Ectodermal cell (in vitro differentiated cells): ENCODE measurements at regions not wholly inside any gene's neighbourhood (a gene's known extent, or its start where the extent isn't known, plus 50 kb on each side); places are given as distances from the start of the nearest gene placed in this dataset.

ENCODE experiments used
- H3K27ac ChIP-seq: 2 replicates; pipeline ENCODE4 v1.7.0; 2013; ENCODE audit warnings: mild to moderate bottlenecking, low read depth, low read length; ENCODE audit not compliant: insufficient read depth, poor library complexity, severe bottlenecking
- H3K27me3 ChIP-seq: 2 replicates; pipeline ENCODE4 v1.7.0; 2013; ENCODE audit warnings: mild to moderate bottlenecking, low read length; ENCODE audit not compliant: insufficient read depth, control insufficient read depth, poor library complexity, severe bottlenecking
- H3K36me3 ChIP-seq: one replicate; pipeline ENCODE4 v1.7.0; 2013; ENCODE audit warnings: low read length; ENCODE audit not compliant: control insufficient read depth, insufficient read depth
- H3K4me1 ChIP-seq: one replicate; pipeline ENCODE4 v1.7.0; 2013; ENCODE audit warnings: low read length; ENCODE audit not compliant: control insufficient read depth, insufficient read depth
- H3K4me3 ChIP-seq: 2 replicates; pipeline ENCODE4 v1.7.0; 2013; ENCODE audit warnings: low read depth, low read length, control low read depth; ENCODE audit not compliant: insufficient read depth
- H3K9me3 ChIP-seq: 2 replicates; pipeline ENCODE4 v1.7.0; 2013; ENCODE audit warnings: mild to moderate bottlenecking, low read length, moderate library complexity; ENCODE audit not compliant: control insufficient read depth
- WGBS, 2 experiments: methylation state at CpG; one replicate each; pipeline ENCODE4 v1.1.7; 2013; ENCODE audit warnings: missing lambda C conversion rate in 2 of 2; 5-methylcytosine and 5-hydroxymethylcytosine counted together

- H3K4me3 ChIP-seq, result no peak overlapping the region
- H3K27ac ChIP-seq, result no peak overlapping the region
- H3K27me3 ChIP-seq, result no peaks in the 10 kb centered on the region
- H3K9me3 ChIP-seq, result no peaks in the 10 kb centered on the region
- no peaks in the 10 kb centered on the region for H3K36me3 ChIP-seq
- H3K4me1 ChIP-seq, result no peaks in the 10 kb centered on the region
Measured at GRCh38 chr10:56624082-56624481, 263.0 kb upstream of the ZWINT start.

DNA sequence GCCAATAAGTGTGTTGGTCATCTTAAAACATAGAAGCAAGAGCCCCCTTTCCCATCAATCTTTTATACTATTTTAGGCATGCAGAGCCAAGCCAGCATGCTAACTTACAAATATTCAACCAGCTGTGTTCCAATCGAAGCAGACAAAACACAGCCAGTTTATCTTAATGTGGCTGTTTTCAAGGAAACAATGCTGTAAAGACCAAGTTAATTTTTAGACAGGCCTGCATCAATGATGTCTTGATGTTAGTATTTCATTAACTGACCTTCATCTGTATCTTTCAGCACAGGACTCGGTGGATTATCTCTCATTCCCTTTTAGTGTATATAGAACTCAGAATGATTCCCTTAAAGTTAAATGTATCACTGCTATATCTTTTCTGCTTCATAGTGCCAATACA is 262.0 kb upstream of the ZWINT start:
- H3K36me3 ChIP-seq, result no peaks in the 10 kb centered on the region
- no peaks in the 10 kb centered on the region for H3K4me1 ChIP-seq
- H3K27ac ChIP-seq, result no peak overlapping the region
- no peaks in the 10 kb centered on the region for H3K27me3 ChIP-seq
- 86 to 100% methylated on average over 1 to 2 of the region's 2 CpGs for WGBS, 2 experiments
- no peak overlapping the region for H3K4me3 ChIP-seq
- no peaks in the 10 kb centered on the region for H3K9me3 ChIP-seq

DNA sequence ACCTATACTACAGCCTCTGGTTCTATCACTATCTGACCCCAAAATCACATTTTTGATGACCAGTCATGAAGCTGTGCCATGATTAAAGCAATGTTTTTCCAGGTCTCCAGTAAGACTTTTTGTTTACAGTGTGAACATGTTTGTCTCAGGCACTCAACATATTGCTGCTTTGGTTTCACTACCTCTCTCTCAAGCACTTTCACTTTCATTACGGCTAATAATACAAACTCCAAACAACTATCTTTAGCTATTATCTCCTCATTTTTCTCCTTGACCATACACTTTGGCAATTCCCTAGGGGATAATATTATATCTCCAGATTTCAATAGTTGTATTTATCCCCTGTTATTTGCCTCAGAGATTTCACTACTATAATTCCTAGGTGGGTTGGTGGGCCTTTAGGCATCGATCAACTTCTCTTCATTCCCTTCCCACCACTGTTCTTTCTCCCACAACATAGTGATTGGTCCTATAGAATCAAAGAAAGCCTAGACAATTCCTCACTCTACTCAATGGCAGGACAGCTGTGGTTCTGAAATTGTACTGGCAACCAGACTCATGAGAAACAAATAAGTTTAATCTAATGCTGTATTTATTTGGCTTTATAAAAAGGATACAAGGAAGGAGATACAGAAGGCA is 261.4 kb upstream of the ZWINT start:
- Histone ChIP-seq H3K4me1 (no peaks in the 10 kb centered on the region), H3K9me3 (no peaks in the 10 kb centered on the region), H3K36me3 (no peaks in the 10 kb centered on the region), H3K27me3 (no peaks in the 10 kb centered on the region), H3K27ac (no peak overlapping the region), H3K4me3 (no peak overlapping the region)
- WGBS, 2 experiments, result 96 to 100% methylated on average over 2 of the region's 2 CpGs

- no peaks in the 10 kb centered on the region for H3K36me3 ChIP-seq
- no peaks in the 10 kb centered on the region for H3K4me1 ChIP-seq
- no peaks in the 10 kb centered on the region for H3K27me3 ChIP-seq
- H3K9me3 ChIP-seq, result no peaks in the 10 kb centered on the region
- no peak overlapping the region for H3K4me3 ChIP-seq
- WGBS, 2 experiments, result no CpG with 5 or more reads among the region's 1 CpG
- no peak overlapping the region for H3K27ac ChIP-seq
Measured at GRCh38 chr10:56606202-56606601, 245.1 kb upstream of the ZWINT start.

GRCh38 chr10:56605051-56605450 is 244.0 kb upstream of the ZWINT start:
- H3K27me3 ChIP-seq, result no peaks in the 10 kb centered on the region
- H3K4me1 ChIP-seq, result no peaks in the 10 kb centered on the region
- no peaks in the 10 kb centered on the region for H3K36me3 ChIP-seq
- H3K9me3 ChIP-seq, result no peaks in the 10 kb centered on the region
- no peak overlapping the region for H3K27ac ChIP-seq
- WGBS, 2 experiments, result 61 to 70% methylated on average over 8 of the region's 8 CpGs
- no peak overlapping the region for H3K4me3 ChIP-seq

DNA sequence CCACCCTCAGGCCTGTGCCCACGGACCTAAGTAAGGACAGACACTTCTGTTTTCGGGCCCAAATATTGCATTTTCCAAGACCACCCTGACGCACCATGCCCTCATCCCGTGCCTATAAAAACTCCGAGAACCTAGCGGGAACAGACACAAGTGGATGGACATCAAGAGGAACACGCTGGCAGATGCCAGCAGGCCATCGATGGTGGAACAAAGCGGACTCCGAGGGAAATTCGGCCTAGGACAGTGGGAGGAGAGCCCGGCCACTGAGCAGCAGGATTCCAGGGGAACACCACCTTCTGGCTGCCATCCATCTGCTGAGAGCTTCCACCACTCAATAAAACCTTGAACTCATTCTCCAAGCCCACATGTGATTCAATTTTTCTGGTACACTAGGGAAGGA is 243.6 kb upstream of the ZWINT start:
- no peaks in the 10 kb centered on the region for H3K9me3 ChIP-seq
- no peaks in the 10 kb centered on the region for H3K27me3 ChIP-seq
- no peaks in the 10 kb centered on the region for H3K4me1 ChIP-seq
- no peaks in the 10 kb centered on the region for H3K36me3 ChIP-seq
- WGBS, 2 experiments, result 87 to 89% methylated on average over 12 of the region's 12 CpGs
- no peak overlapping the region for H3K27ac ChIP-seq
- no peak overlapping the region for H3K4me3 ChIP-seq

- no peaks in the 10 kb centered on the region for H3K9me3 ChIP-seq
- H3K27me3 ChIP-seq, result no peaks in the 10 kb centered on the region
- no peaks in the 10 kb centered on the region for H3K36me3 ChIP-seq
- H3K4me1 ChIP-seq, result peaks cover 5% of the 10 kb centered on the region
- no peak overlapping the region for H3K27ac ChIP-seq
- H3K4me3 ChIP-seq, result no peak overlapping the region
- WGBS, 2 experiments, result 95% methylated on average over 2 of the region's 2 CpGs; no CpG with 5 or more reads in 1 of the 2 experiments
Measured at GRCh38 chr10:56599201-56599600, 238.1 kb upstream of the ZWINT start.

- Histone ChIP-seq H3K9me3 (no peaks in the 10 kb centered on the region), H3K4me1 (peaks cover 5% of the 10 kb centered on the region), H3K27ac (no peak overlapping the region), H3K27me3 (no peaks in the 10 kb centered on the region), H3K36me3 (no peaks in the 10 kb centered on the region), H3K4me3 (no peak overlapping the region)
- 71 to 80% methylated on average over 3 of the region's 4 CpGs for WGBS, 2 experiments
Measured at GRCh38 chr10:56596257-56596656, 235.2 kb upstream of the ZWINT start.

DNA sequence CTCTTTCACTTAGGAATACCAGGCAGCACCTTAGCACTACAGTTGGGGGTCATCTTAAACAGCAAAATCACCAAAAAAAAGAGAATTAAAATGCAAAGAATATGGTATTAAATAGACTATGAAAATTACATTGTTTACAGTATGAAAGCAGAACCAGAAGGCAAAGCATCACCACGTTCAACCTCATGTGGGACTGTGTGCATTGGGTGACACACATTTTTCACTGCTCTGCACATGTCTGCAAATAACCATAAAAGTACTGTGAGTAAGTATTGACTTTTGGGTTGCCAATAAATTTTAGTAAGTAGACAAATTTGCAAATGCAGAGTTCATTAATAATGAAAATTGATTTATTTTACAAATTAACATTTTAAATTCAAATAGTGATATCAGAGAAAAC is 232.1 kb upstream of the ZWINT start:
- no peaks in the 10 kb centered on the region for H3K27me3 ChIP-seq
- 100% methylated on average over 1 of the region's 1 CpG for WGBS, 2 experiments
- peaks cover 5% of the 10 kb centered on the region for H3K4me1 ChIP-seq
- H3K36me3 ChIP-seq, result no peaks in the 10 kb centered on the region
- H3K9me3 ChIP-seq, result no peaks in the 10 kb centered on the region
- no peak overlapping the region for H3K27ac ChIP-seq
- H3K4me3 ChIP-seq, result no peak overlapping the region

DNA sequence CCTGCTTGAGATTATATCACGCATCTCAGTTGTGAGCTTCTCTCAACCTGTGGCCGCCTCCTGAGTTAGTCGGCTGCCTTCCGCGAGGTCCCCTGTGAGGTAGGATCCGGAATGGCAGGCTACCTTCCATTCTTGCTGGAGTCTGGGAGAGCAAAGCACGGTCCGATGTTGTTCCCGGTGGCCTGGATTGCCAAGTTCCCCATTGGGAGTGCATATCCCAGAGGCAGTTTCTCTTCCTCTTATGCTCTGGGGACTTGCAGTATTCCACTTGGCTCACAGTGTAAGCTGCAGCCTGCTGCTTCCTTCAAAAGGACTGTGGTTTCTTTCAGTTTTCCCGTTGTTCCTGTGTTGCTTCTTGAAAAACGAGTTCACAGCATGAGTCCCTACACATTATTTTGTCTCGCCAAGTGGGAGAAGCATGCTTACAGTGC is 225.4 kb upstream of the ZWINT start:
- H3K27ac ChIP-seq, result peak overlapping the region; percentile 58
- peaks cover 5% of the 10 kb centered on the region for H3K4me1 ChIP-seq
- H3K9me3 ChIP-seq, result no peaks in the 10 kb centered on the region
- no peaks in the 10 kb centered on the region for H3K36me3 ChIP-seq
- H3K27me3 ChIP-seq, result no peaks in the 10 kb centered on the region
- 34 to 38% methylated on average over 12 of the region's 12 CpGs for WGBS, 2 experiments
- no peak overlapping the region for H3K4me3 ChIP-seq
